ENCODE measurements at regions not wholly inside any gene's neighbourhood (a gene's known extent, or its start where the extent isn't known, plus 50 kb on each side); places are given as distances from the start of the nearest gene placed in this dataset.

DNA sequence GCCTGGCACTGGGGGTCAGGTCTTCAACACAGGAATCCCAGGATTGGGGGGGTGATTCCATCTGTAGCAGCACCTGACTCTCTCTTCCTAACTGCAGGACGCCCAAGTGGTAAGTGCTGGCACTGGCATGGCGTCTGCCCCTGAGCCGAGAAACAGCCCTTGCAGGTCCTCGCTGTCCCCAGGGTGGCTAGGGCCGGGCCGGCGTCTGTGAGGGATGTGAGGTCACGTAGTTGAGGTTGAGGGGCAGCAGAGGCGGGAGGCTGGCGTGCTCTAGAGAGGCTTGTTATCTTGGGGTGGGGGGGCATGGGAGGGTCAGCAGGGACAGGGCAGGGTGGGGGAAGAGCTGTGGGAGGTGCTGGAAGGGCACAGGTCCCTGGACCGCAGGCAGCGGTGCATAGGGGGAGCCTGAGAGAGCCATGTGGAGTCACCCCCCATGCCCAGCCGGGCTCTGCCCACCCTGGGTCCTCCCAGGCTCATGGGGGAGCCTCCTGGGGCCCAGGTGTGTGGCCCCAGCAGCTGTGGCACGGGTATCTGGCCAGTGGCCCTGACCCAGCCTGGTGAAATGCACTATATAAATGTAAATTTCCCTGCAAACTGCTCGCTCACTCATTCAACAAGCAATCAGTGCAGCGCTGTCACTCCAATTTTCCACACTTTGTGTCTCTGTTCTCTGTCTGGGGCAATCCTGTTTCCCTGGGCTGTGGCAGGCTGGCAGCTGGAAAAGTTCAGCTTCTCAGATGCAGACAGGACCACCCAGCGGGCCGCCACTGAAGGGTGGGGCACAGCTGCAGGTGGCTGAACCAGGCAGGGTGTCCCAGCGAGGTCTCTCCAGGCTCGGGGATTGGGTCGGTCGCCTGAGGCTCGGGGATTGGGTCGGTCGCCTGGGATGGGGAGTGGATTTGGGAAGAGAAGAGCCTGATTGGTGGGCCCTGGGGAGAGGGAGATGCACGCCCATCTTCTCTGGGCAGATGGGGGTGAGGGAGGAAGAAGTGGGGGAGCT lies 102.2 kb upstream of the NKX1-1 start (continued):
- TF ChIP-seq, protein P1, sequence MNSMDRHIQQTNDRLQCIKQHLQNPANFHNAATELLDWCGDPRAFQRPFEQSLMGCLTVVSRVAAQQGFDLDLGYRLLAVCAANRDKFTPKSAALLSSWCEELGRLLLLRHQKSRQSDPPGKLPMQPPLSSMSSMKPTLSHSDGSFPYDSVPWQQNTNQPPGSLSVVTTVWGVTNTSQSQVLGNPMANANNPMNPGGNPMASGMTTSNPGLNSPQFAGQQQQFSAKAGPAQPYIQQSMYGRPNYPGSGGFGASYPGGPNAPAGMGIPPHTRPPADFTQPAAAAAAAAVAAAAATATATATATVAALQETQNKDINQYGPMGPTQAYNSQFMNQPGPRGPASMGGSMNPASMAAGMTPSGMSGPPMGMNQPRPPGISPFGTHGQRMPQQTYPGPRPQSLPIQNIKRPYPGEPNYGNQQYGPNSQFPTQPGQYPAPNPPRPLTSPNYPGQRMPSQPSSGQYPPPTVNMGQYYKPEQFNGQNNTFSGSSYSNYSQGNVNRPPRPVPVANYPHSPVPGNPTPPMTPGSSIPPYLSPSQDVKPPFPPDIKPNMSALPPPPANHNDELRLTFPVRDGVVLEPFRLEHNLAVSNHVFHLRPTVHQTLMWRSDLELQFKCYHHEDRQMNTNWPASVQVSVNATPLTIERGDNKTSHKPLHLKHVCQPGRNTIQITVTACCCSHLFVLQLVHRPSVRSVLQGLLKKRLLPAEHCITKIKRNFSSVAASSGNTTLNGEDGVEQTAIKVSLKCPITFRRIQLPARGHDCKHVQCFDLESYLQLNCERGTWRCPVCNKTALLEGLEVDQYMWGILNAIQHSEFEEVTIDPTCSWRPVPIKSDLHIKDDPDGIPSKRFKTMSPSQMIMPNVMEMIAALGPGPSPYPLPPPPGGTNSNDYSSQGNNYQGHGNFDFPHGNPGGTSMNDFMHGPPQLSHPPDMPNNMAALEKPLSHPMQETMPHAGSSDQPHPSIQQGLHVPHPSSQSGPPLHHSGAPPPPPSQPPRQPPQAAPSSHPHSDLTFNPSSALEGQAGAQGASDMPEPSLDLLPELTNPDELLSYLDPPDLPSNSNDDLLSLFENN (IDR thresholded peaks at IDR 0.05; ENCODE audit: low read depth in 2 of 2, low read length in 2 of 2): no peak
- TF ChIP-seq ZNF274 (IDR thresholded peaks at IDR 0.05; ENCODE audit: borderline replicate concordance, low read depth, low read length) (no peak), ZNF140 (CRISPR knock-in tag; IDR thresholded peaks at IDR 0.05) (no peak), YY1 (IDR thresholded peaks at IDR 0.05; ENCODE audit: borderline replicate concordance in 1 of 3, control insufficient read depth in 1 of 3, extremely low read depth in 1 of 3, insufficient read depth in 3 of 3, insufficient read length in 1 of 3, insufficient replicate concordance in 2 of 3, low read depth in 1 of 3, low read length in 2 of 3) (no peak), LARP7 (IDR thresholded peaks at IDR 0.05) (no peak), BACH1 (tag; IDR thresholded peaks at IDR 0.05) (no peak)
- TF ChIP-seq, protein P2, sequence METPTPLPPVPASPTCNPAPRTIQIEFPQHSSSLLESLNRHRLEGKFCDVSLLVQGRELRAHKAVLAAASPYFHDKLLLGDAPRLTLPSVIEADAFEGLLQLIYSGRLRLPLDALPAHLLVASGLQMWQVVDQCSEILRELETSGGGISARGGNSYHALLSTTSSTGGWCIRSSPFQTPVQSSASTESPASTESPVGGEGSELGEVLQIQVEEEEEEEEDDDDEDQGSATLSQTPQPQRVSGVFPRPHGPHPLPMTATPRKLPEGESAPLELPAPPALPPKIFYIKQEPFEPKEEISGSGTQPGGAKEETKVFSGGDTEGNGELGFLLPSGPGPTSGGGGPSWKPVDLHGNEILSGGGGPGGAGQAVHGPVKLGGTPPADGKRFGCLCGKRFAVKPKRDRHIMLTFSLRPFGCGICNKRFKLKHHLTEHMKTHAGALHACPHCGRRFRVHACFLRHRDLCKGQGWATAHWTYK (CRISPR knock-in tag; IDR thresholded peaks at IDR 0.05): no peak
- TF ChIP-seq, protein P3, sequence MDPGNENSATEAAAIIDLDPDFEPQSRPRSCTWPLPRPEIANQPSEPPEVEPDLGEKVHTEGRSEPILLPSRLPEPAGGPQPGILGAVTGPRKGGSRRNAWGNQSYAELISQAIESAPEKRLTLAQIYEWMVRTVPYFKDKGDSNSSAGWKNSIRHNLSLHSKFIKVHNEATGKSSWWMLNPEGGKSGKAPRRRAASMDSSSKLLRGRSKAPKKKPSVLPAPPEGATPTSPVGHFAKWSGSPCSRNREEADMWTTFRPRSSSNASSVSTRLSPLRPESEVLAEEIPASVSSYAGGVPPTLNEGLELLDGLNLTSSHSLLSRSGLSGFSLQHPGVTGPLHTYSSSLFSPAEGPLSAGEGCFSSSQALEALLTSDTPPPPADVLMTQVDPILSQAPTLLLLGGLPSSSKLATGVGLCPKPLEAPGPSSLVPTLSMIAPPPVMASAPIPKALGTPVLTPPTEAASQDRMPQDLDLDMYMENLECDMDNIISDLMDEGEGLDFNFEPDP (CRISPR knock-in tag; IDR thresholded peaks at IDR 0.05): no peak

Data from K562 (cell line).